Endothelial cell of umbilical vein (primary cell): ENCODE measurements at regions not wholly inside any gene's neighbourhood (a gene's known extent, or its start where the extent isn't known, plus 50 kb on each side); places are given as distances from the start of the nearest gene placed in this dataset.

Experiments
- BruUV-seq: library from RNA; stranded (reverse); fragments of 400-500 nt; replicated peaks from 2 replicates; lab custom pipeline; 2021; lab: Mats Ljungman, UMichigan
- CTCF ChIA-PET: fragments of 300-600, 350-600 bp; sonication (Branson Sonifier 250); formaldehyde crosslinking; loops from one replicate; lab custom pipeline; 2021; ENCODE audit warnings: antibody characterized with exemption, inconsistent platforms; lab: Charles Lee
- POLR2A ChIA-PET: fragments of 300-600, 350-600 bp; sonication (Branson Sonifier 250); formaldehyde crosslinking; loops from one replicate; lab custom pipeline; 2021; ENCODE audit warnings: antibody characterized with exemption, inconsistent platforms; lab: Charles Lee
- DNase-seq: peaks from one replicate; pipeline ENCODE4 v3.0.0-alpha.2; 2011; ENCODE audit warnings: low read depth, low spot score
- FAIRE-seq: peaks from 2 replicates; lab custom pipeline; 2011; peaks lifted over from hg19 to GRCh38; lab: Jason Lieb, UNC
- H2AFZ ChIP-seq: 2 replicates; pipeline ENCODE4 v1.6.0; 2012; ENCODE audit warnings: low read depth, low read length, control low read depth, inconsistent platforms
- H3K27ac ChIP-seq: 2 replicates; pipeline ENCODE4 v1.5.1; 2011; ENCODE audit warnings: low read depth, mild to moderate bottlenecking, control low read depth, low read length, moderate library complexity; ENCODE audit not compliant: insufficient read depth
- H3K27me3 ChIP-seq, 2 experiments: 2 replicates each; pipeline versions ENCODE4 v1.6.0 to v1.6.1; 2011; ENCODE audit warnings: low read length in 2 of 2, mixed read lengths in 1 of 2; ENCODE audit not compliant: control insufficient read depth in 2 of 2, insufficient read depth in 2 of 2
- H3K36me3 ChIP-seq, 2 experiments: 2 replicates in 1 of 2; 3 replicates in 1 of 2; pipeline ENCODE4 v1.5.1; 2011; ENCODE audit warnings: low read length in 2 of 2, mild to moderate bottlenecking in 1 of 2, moderate library complexity in 1 of 2; ENCODE audit not compliant: control insufficient read depth in 2 of 2, insufficient read depth in 2 of 2; ENCODE audit errors: extremely low read depth in 1 of 2
- H3K4me1 ChIP-seq: 3 replicates; pipeline ENCODE4 v1.5.1; 2011; ENCODE audit warnings: mild to moderate bottlenecking, low read length; ENCODE audit not compliant: control insufficient read depth, insufficient read depth; ENCODE audit errors: extremely low read depth
- H3K4me2 ChIP-seq: 2 replicates; pipeline ENCODE4 v1.6.1; 2011; ENCODE audit warnings: low read length, control low read depth, mixed read lengths; ENCODE audit not compliant: insufficient read depth
- H3K4me3 ChIP-seq, 3 experiments: fragments of 200-600 bp in 1 of 3; sonication (generic), shearing (Covaris generic) in 1 of 3; replicated peaks in 1 of 3; 2 replicates each; pipeline ENCODE4 v1.5.1; 2011 to 2016; ENCODE audit warnings: control low read depth in 3 of 3, low read length in 3 of 3, mild to moderate bottlenecking in 2 of 3, inconsistent platforms in 1 of 3, low read depth in 1 of 3, moderate library complexity in 1 of 3; ENCODE audit not compliant: insufficient read depth in 1 of 3
- H3K79me2 ChIP-seq: 2 replicates; pipeline ENCODE4 v1.6.0; 2012; ENCODE audit warnings: low read length, inconsistent platforms; ENCODE audit not compliant: control insufficient read depth, insufficient read depth
- H3K9ac ChIP-seq: replicated peaks from 2 replicates; pipeline ENCODE3; 2011; ENCODE audit warnings: low read length, control low read depth; ENCODE audit not compliant: insufficient read depth; ENCODE audit errors: extremely low read depth
- H3K9me1 ChIP-seq: replicated peaks from 3 replicates; pipeline ENCODE4 v1.6.0; 2011; ENCODE audit warnings: mild to moderate bottlenecking, low read length; ENCODE audit not compliant: control insufficient read depth, insufficient read depth; ENCODE audit errors: extremely low read depth
- H3K9me3 ChIP-seq: replicated peaks from 2 replicates; pipeline ENCODE4 v1.5.1; 2012; ENCODE audit warnings: low read length, inconsistent platforms; ENCODE audit not compliant: control insufficient read depth, insufficient read depth
- H4K20me1 ChIP-seq: replicated peaks from 2 replicates; pipeline ENCODE3; 2011; ENCODE audit warnings: mild to moderate bottlenecking, low read length; ENCODE audit not compliant: control insufficient read depth, insufficient read depth; ENCODE audit errors: extremely low read depth
- EZH2 ChIP-seq: IDR thresholded peaks from 2 replicates; pipeline ENCODE4 v1.6.1; 2012; ENCODE audit warnings: borderline replicate concordance, low read depth, mild to moderate bottlenecking, moderate library complexity, low read length, inconsistent platforms; ENCODE audit not compliant: severe bottlenecking
- FOS ChIP-seq: IDR thresholded peaks from 2 replicates; pipeline ENCODE4 v1.6.1; 2011; ENCODE audit warnings: mild to moderate bottlenecking, low read length, moderate library complexity, borderline replicate concordance; ENCODE audit not compliant: insufficient read depth
- GATA2 ChIP-seq: IDR thresholded peaks from 2 replicates; pipeline ENCODE4 v1.7.0; 2011; ENCODE audit warnings: low read depth, mild to moderate bottlenecking, moderate library complexity, mixed read lengths, low read length; ENCODE audit not compliant: insufficient read length, insufficient read depth
- JUN ChIP-seq: IDR thresholded peaks from 2 replicates; pipeline ENCODE4 v1.6.1; 2011; ENCODE audit warnings: borderline replicate concordance, low read depth; ENCODE audit not compliant: insufficient read length, insufficient read depth
- MYC ChIP-seq: IDR thresholded peaks from one replicate; pipeline ENCODE4 v1.6.1; 2011; ENCODE audit warnings: mild to moderate bottlenecking, low read depth, low read length
- POLR2A ChIP-seq: IDR thresholded peaks from 2 replicates; pipeline ENCODE4 v1.6.1; 2012; ENCODE audit warnings: low read depth, mild to moderate bottlenecking, control low read depth, low read length
- POLR2AphosphoS5 ChIP-seq: IDR thresholded peaks from 2 replicates; pipeline ENCODE4 v1.6.1; 2012; ENCODE audit warnings: low read depth, mild to moderate bottlenecking, control low read depth, low read length, moderate library complexity; ENCODE audit not compliant: insufficient read depth
- dilution Hi-C: fragments of 300-500 bp; cut with MboI; formaldehyde crosslinking; loops from one replicate; pipeline ENCODE4 v1.15.0; 2019; ENCODE audit warnings: low sequenced_read_pairs; ENCODE audit not compliant: extremely low pct_ligation_motif_present
- intact Hi-C: fragments of 100-400 bp; cut with micrococcal nuclease; formaldehyde crosslinking; loops from one replicate; pipeline ENCODE4 v1.10.0; 2022
- TF ChIP-seq, protein P1 (sequence below), 2 donors: IDR thresholded peaks; 1 replicate in 1 of 2; 2 replicates in 1 of 2; pipeline ENCODE4 v1.5.1; 2011; ENCODE audit warnings: low read length in 2 of 2, mild to moderate bottlenecking in 2 of 2, moderate library complexity in 2 of 2, control low read depth in 1 of 2, inconsistent platforms in 1 of 2, low read depth in 1 of 2; ENCODE audit not compliant: insufficient read depth in 1 of 2; ENCODE audit errors: extremely low read depth in 1 of 2
- TF ChIP-seq, protein P2 (sequence below): IDR thresholded peaks from 2 replicates; pipeline ENCODE4 v1.6.1; 2011; ENCODE audit not compliant: insufficient read depth, insufficient read length

DNA sequence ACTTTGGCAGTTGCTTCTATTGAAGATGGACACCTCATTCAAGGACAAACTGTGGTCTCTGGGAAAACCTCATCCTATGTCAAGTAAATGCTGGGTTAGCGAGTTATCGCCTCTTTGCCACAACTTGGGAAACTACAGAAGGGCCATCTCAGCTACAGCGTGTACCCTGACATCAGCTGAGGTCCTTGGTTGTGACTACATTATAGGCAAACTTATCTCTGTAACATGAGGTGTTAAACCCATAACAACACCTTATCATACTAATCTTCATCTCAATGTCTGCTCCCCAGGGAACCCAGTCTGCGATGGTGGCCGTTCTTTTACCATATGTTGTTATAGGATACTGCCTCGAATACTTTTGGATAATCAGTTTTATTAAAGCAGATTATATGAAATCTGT lies 1862.7 kb downstream of the STIM2 start:
- H3K27me3 ChIP-seq = no peaks in the 10 kb centered on the region
- no peaks in the 10 kb centered on the region for H3K4me1 ChIP-seq
- no peak overlapping the region for H3K4me3 ChIP-seq
- no peaks in the 10 kb centered on the region for H3K79me2 ChIP-seq
- ChIA-PET POLR2A (no interaction called here), CTCF (no interaction called here)
- H4K20me1 ChIP-seq = no peaks in the 10 kb centered on the region
- no peak overlapping the region for H2AFZ ChIP-seq
- H3K36me3 ChIP-seq = no peaks in the 10 kb centered on the region
- BruUV-seq = no TSS peak
- no peak overlapping the region for H3K27ac ChIP-seq
- H3K9ac ChIP-seq = no peak overlapping the region
- TF ChIP-seq, protein P1, sequence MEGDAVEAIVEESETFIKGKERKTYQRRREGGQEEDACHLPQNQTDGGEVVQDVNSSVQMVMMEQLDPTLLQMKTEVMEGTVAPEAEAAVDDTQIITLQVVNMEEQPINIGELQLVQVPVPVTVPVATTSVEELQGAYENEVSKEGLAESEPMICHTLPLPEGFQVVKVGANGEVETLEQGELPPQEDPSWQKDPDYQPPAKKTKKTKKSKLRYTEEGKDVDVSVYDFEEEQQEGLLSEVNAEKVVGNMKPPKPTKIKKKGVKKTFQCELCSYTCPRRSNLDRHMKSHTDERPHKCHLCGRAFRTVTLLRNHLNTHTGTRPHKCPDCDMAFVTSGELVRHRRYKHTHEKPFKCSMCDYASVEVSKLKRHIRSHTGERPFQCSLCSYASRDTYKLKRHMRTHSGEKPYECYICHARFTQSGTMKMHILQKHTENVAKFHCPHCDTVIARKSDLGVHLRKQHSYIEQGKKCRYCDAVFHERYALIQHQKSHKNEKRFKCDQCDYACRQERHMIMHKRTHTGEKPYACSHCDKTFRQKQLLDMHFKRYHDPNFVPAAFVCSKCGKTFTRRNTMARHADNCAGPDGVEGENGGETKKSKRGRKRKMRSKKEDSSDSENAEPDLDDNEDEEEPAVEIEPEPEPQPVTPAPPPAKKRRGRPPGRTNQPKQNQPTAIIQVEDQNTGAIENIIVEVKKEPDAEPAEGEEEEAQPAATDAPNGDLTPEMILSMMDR (IDR thresholded peaks at IDR 0.05; ENCODE audit: extremely low read depth in 1 of 2, insufficient read depth in 1 of 2, low read depth in 1 of 2, low read length in 2 of 2) = no peak
- TF ChIP-seq MYC (no peak), GATA2 (no peak)
- DNase-seq (no peak), FAIRE-seq (no peak)
- dilution Hi-C loops (no loop called here), intact Hi-C loops (no loop called here)
- H3K9me3 ChIP-seq = no peaks in the 10 kb centered on the region
- H3K9me1 ChIP-seq = no peaks in the 10 kb centered on the region
- no peak overlapping the region for H3K4me2 ChIP-seq

DNA sequence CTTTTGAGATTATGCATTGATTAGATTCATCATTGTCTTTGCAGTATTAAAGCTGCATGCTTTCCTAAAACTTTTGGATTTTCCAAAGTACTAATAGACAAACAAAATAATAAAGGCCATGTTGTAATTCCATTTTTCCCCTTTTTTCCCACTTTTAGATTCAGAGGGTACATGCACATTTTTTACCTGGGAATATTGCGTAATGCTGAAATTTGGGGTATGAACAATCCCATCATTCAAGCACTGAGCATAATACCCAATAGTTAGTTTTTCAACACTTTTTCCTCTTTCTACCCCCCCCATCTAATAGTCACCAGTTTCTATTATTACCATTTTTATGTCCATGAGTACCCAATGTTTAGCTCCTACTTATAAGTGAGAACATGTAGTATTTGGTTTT lies 1863.6 kb downstream of the STIM2 start:
- Histone ChIP-seq H2AFZ (no peak overlapping the region), H3K4me3 (no peak overlapping the region), H3K9me3 (no peaks in the 10 kb centered on the region), H3K79me2 (no peaks in the 10 kb centered on the region), H4K20me1 (no peaks in the 10 kb centered on the region), H3K4me2 (no peak overlapping the region), H3K4me1 (no peaks in the 10 kb centered on the region), H3K9me1 (no peaks in the 10 kb centered on the region), H3K36me3 (no peaks in the 10 kb centered on the region), H3K27me3 (no peaks in the 10 kb centered on the region), H3K9ac (no peak overlapping the region), H3K27ac (no peak overlapping the region)
- BruUV-seq = no TSS peak
- intact Hi-C loops = no loop called here
- TF ChIP-seq FOS (no peak), JUN (no peak), MYC (no peak), GATA2 (no peak), POLR2AphosphoS5 (no peak), POLR2A (no peak), EZH2 (no peak)
- TF ChIP-seq, protein P2, sequence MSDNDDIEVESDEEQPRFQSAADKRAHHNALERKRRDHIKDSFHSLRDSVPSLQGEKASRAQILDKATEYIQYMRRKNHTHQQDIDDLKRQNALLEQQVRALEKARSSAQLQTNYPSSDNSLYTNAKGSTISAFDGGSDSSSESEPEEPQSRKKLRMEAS = no peak
- TF ChIP-seq, protein P1 (IDR thresholded peaks at IDR 0.05; ENCODE audit: extremely low read depth in 1 of 2, insufficient read depth in 1 of 2, low read depth in 1 of 2, low read length in 2 of 2) = no peak
- ChIA-PET POLR2A (no interaction called here), CTCF (no interaction called here)
- no peak for DNase-seq
- dilution Hi-C loops = no loop called here
- FAIRE-seq = no peak
